ENCODE measurements at regions not wholly inside any gene's neighbourhood (a gene's known extent, or its start where the extent isn't known, plus 50 kb on each side); places are given as distances from the start of the nearest gene placed in this dataset.

DNA sequence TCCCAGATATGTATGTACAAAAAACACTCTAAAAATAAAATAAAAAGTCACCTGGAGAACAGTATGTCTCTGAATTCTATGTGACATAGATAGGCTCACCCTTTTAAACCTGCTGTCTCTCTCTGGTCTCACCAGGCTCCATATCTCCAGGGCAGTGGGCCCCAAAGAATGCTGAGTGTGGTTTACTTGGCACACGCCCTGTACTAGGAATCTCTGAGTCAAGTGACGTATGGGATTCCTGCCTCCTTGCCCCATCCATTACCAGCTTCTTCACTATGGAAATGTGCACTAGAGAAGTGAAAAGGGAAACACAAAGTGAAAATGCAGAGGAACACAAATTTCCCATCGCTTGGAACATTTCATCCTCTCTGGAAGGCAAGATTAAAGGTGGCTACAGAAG lies 722.2 kb upstream of the TENM4 start:
- Histone ChIP-seq H3K9ac (replicated peaks in 1 of 4; ENCODE audit: extremely low read depth in 1 of 4, low read depth in 3 of 4, low read length in 3 of 4) (no peak overlapping the region), H3K79me1 (ENCODE audit: low read depth, low read length) (no peaks in the 10 kb centered on the region), H2BK15ac (ENCODE audit: low read length) (no peak overlapping the region), H3K23me2 (ENCODE audit: low read depth, low read length) (no peaks in the 10 kb centered on the region), H3K9me3 (ENCODE audit: insufficient read depth in 2 of 2, low read depth in 1 of 2, low read length in 1 of 2) (no peaks in the 10 kb centered on the region), H2BK5ac (ENCODE audit: low read depth, low read length) (no peak overlapping the region), H2BK120ac (replicated peaks; ENCODE audit: low read depth, low read length) (no peak overlapping the region), H2AFZ (ENCODE audit: low read length) (no peak overlapping the region), H3K14ac (ENCODE audit: insufficient read length) (no peak overlapping the region), H3K79me2 (ENCODE audit: control insufficient read depth in 1 of 2, insufficient read depth in 2 of 2, low read length in 2 of 2) (no peaks in the 10 kb centered on the region), H4K5ac (ENCODE audit: insufficient read length, low read depth, low read length) (no peak overlapping the region), H3K23ac (ENCODE audit: insufficient read length) (no peak overlapping the region), H3K18ac (ENCODE audit: extremely low read depth, low read length) (no peak overlapping the region), H3K36me3 (ENCODE audit: control insufficient read depth in 2 of 4, insufficient read depth in 4 of 4, low read length in 3 of 4) (no peaks in the 10 kb centered on the region), H2BK12ac (ENCODE audit: low read depth, low read length) (no peak overlapping the region), H3K27me3 (replicated peaks in 1 of 4; ENCODE audit: control insufficient read depth in 3 of 4, extremely low read depth in 1 of 4, insufficient read depth in 3 of 4, low read length in 3 of 4) (no peaks in the 10 kb centered on the region), H3K4me2 (ENCODE audit: insufficient read depth in 1 of 2, low read depth in 2 of 2, low read length in 2 of 2) (no peak overlapping the region), H3K27ac (ENCODE audit: low read depth, low read length) (no peak overlapping the region), H4K20me1 (replicated peaks in 1 of 2; ENCODE audit: control insufficient read depth in 1 of 2, insufficient read depth in 2 of 2, low read length in 2 of 2) (no peaks in the 10 kb centered on the region), H2BK20ac (ENCODE audit: low read length) (no peak overlapping the region), H3K4ac (replicated peaks; ENCODE audit: insufficient read length, low read depth, low read length) (no peak overlapping the region), H3K4me3 (ENCODE audit: extremely low read depth in 1 of 4, insufficient read depth in 2 of 4, low read depth in 3 of 4, low read length in 4 of 4) (no peak overlapping the region), H4K91ac (replicated peaks; ENCODE audit: insufficient read length, low read length) (no peak overlapping the region), H3K4me1 (replicated peaks in 1 of 4; ENCODE audit: control insufficient read depth in 3 of 4, insufficient read depth in 4 of 4, low read length in 3 of 4) (peaks cover 0 to 6% (median 0%) of the 10 kb centered on the region in 4 experiments; a peak in 3 of 7 replicates), H2AK5ac (ENCODE audit: low read depth, low read length) (no peak overlapping the region), H3K56ac (replicated peaks; ENCODE audit: insufficient read length, low read depth, low read length) (no peak overlapping the region), H4K8ac (ENCODE audit: extremely low read depth, insufficient read depth, low read length) (no peak overlapping the region)
- no peak for FAIRE-seq
- DNase-seq (ENCODE audit: low read depth in 1 of 2, low spot score in 2 of 2), result no peak
- ChIA-PET POLR2A (ENCODE audit: partially characterized antibody) (no interaction called here), CTCF (ENCODE audit: partially characterized antibody) (interaction anchor here (0.6 to 2.1 kb wide), 3 partner anchors 10 to 648 kb away, joined by 3 to 5 read pairs (median 3); no protein-coding TSS in a partner anchor)
- 90% methylated on average over 3 of the region's 3 CpGs; no CpG with 5 or more reads in 1 of the 2 experiments for WGBS, 2 experiments (ENCODE audit: extremely low coverage in 1 of 2, insufficient coverage in 1 of 2, insufficient read length in 1 of 2, insufficient replicate concordance in 2 of 2, low coverage in 1 of 2, low lambda C conversion rate in 2 of 2, missing lambda C conversion rate in 1 of 2)
- no peak for TF ChIP-seq FOSL1 (IDR thresholded peaks at IDR 0.05; ENCODE audit: insufficient read depth, low read depth, low read length)
- TF ChIP-seq MAFK (IDR thresholded peaks at IDR 0.05; ENCODE audit: low read depth, low read length), result no peak
- TF ChIP-seq JUN (IDR thresholded peaks at IDR 0.05; ENCODE audit: low read depth, low read length), result no peak
- TF ChIP-seq, protein P1, sequence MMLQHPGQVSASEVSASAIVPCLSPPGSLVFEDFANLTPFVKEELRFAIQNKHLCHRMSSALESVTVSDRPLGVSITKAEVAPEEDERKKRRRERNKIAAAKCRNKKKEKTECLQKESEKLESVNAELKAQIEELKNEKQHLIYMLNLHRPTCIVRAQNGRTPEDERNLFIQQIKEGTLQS (IDR thresholded peaks at IDR 0.05; ENCODE audit: insufficient read depth, low read depth, low read length), result no peak
- no peak for TF ChIP-seq JUND (IDR thresholded peaks at IDR 0.05; ENCODE audit: low read length)
- no peak for TF ChIP-seq EP300 (IDR thresholded peaks at IDR 0.05; ENCODE audit: borderline replicate concordance in 1 of 2, low read depth in 2 of 2, low read length in 2 of 2)
- TF ChIP-seq NRF1 (IDR thresholded peaks at IDR 0.05; ENCODE audit: low read depth, low read length), result no peak
- TF ChIP-seq BRCA1 (IDR thresholded peaks at IDR 0.05; ENCODE audit: low read depth, low read length), result no peak
- TF ChIP-seq GTF2F1 (IDR thresholded peaks at IDR 0.05; ENCODE audit: borderline replicate concordance, low read depth, low read length), result no peak
- TF ChIP-seq SRF (IDR thresholded peaks at IDR 0.05; ENCODE audit: low read depth, low read length), result no peak

Data from H1 (cell line).